Stromal cell of bone marrow (primary cell): ENCODE measurements at regions not wholly inside any gene's neighbourhood (a gene's known extent, or its start where the extent isn't known, plus 50 kb on each side); places are given as distances from the start of the nearest gene placed in this dataset.
"Not testable (repeated sequence)": the region's sequence is repeated elsewhere in the genome, so short reads cannot be mapped to it uniquely, and the experiment has no call there.

Source experiments
- DNase-seq: peaks from one replicate; pipeline ENCODE4 v3.0.0-alpha.2; 2012; ENCODE audit warnings: low read depth

DNA sequence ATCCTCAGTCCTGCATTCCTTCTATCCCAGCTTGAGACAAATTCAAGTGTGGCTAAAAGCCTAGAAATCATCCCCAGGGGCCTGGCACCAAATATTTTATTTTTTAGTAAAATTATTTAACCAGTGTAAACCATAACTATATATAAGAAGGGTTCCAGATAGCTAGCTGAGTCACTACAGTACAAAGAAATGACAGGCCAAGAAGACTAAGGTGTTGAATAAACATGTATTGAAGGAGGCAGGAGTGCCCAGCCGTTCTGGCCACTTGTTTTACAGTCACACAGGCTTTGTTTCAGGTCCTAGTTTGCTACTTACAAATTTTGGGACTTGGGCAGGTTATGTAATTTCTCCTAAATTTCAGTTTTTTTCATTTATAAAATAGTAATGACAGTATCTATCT, 225.9 kb upstream of the PITX2 start:
- DNase-seq = no peak

DNA sequence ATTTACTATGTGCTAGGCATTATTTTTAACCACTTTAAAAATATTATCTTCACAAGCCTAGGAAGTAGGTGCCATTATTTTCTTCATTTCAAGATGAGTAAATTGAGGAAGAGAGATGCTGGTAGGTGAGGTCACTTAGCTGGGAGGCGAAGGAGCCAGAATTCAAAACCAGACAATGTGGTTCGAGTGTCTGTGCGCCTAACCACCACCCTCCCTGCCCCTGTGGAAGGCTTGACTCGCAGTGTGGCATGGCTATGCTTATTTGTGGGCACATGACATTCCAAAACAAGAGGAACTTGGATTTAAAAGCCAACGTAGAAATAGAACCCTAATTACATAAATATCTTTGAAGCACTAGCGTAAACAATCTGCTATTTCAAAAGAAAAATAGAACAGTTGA, 226.6 kb upstream of the PITX2 start:
- DNase-seq = no peak

DNA sequence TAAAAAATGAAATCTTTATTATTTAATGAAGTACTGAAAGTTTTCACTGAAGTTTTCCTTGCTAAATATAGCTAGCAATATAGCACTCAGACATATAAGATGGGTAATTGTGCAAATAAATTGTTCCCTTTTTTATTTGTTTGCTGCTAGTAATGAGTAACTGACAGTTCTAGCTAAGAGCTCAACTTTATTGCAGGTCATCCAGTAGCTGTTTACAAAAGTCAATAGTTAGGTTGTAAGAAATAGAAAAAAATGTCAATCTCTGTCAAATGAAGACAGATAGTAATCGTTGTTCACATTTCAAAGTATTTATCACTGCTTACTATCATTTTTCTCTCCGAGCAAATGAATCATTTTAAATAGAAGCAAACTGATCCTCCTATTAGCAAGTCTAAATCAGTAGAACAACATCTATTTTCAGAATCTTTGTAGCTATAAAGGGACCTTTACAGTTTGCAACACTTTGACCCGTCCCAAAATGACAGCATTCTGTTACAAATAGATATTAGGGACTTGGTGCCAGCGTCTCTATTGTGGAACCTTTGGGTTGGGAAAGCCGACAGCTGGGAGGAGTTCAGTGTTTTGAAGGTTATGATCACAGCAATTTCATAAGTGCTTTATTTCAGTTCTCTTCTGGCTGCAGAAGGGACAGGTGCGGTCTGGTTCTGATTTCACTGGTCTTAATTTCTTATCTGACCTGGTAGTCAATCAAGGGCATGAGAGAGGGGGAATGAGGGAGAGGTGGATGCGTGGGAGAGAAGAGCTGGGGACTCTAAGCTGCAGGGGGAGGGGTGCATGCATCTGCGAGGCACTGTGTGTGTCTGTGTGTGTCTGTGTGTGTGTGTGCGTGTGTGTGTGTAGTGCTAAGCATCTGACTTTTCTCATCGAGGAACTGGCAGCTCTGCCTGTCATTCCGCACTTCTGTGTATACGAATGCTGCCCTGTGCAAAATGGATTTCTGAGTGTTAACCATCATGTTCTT, 227.9 kb upstream of the PITX2 start:
- DNase-seq = no peak

DNA sequence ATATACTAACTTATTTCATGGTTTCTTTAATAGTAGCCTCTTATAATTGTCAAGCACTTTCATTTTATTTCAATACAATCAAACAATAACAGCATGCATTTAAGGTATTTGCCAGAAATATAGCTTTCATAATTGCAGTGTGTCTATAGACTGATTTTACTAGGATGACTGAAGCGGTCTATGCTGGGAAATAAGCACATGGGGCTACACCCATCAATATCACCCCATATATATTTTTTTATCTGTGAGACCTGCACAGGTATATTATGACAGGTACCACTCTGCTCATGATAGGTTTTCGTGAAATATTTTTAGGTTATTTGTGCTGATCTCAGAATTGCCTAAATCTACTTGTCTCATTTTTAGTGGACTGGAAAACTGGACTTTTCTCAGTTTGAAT, 229.1 kb upstream of the PITX2 start:
- no peak for DNase-seq

DNA sequence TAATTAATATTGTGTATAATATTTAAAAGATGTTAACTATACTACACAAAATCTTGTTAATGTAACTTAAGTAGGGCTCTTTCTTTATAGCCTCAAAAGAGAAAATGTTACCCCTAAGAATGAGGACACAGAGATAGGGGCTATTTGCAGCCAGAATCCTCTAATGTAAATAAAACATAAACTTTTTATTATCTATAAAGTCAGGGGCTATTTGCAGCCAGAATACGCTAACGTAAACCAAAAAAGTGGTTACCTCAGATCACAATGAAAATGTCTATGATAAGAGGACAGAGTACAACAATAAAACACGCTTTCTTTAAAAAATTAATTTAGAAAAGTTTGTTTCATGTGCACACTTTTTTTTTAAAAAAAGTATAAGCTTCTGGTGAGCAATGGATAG, 229.9 kb upstream of the PITX2 start:
- no peak for DNase-seq

DNA sequence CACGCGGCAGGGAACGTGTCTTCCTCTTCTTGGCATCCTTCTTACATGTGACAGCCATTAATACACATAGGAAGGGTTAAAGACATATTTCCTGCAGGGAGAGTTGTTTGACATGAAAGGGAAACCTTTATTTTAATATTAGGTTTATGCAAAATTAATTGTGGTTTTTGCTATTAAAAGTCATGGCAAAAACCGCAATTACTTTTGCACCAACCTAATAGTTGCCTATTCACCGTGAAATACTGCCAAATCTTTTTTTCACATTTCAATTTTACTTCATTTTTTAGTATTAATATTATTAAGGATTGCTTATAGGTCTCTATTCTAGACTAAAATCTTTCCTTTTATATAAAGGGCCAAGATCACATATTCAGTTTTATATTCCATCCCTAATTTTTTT, 230.4 kb upstream of the PITX2 start:
- no peak for DNase-seq

DNA sequence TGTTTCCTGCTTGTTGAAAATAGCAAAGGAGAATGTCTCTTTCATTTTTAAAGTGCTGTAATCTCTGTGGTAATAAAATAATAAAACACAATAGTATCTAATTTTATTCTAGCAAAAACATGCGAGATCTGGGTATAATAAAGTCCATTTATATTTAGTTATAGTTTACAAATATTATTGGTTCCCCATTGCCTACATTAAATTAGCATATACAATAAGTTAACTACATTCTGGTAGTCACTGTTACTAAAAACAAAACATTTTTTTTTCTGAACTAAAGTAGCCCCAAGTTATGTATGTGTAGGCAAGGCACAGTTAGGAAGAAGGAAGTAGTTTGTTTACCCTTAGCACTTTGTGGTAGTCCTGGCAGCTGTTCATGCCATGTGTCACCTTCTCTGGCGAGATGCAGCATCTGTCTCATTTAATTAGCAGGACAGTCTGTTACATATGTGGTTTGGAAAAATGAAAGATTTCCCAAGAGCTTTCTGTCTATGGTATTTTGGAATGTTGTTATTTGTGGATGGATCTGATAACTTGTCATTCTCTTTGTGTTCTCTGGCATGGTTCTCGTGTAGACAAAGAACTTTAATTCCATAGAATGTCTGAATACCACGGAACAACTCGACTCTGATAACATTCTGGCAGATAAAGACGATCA, 231.3 kb upstream of the PITX2 start:
- peak; percentile 77 for DNase-seq

DNA sequence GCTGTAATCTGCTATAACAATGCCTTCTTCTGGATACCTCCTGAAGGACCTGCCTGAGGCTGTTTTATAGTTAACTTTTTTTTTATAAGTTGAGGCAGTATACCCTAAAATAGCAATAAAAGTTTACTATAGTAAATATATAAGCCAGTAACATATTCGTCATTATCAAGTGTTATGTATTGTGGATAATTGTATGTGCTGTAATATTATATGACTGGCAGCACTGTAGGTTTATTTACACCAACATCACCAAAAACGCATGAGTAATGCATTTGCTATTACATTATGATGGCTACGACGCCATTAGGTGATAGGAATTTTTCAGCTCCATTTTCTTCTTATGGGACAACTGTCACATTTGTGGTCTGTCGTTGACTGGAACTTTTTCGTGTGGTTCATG, 237.2 kb upstream of the PITX2 start:
- DNase-seq = no peak

DNA sequence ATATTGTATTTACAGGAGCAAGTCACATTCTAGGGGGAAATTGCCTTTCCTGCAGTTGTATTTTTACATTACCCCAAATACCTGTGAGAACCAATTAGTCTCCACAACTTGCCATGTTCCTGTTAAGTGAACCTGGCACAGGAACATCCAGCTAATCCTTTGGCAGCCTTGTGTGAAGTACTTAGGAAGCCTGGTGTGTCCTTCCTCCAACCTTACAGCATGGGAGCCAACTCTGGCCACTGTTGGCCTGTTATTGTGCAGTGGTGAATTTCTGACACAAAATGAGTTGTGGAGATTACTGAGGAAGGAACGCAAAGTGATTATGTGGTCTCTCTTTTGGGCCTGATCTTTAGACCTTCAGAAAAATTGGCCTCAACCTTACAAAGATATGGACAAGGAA, 238.0 kb upstream of the PITX2 start:
- no peak for DNase-seq

DNA sequence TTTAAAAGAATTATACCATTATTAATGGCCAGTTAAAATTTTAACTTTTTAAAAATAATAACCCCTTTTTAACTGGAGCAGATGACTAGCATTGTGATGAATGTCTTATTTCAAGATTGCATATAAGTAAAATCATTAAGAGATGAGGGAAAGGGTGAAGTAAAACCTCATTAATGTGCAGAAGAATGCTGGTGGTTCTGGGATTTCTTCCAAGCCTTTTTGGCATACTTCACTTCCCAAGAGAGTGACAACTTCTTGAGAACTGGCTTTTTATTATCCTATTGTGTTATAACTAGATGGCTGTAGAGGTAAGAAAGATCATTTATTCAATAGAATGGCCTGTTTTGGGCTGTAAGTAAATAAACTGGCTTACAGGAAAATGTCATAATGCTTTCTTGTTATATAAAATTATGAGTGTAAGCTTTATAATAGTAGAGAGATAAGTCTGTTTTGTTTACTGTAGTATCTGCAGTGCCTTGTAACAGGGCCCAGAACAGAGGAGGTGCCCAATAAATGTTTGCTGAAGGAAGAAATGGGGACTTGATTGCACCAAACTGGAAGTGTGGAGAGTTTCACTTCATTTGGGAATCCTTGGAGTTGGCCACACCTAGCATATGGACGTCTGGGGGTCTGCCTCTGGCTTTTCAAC, 242.9 kb upstream of the PITX2 start:
- DNase-seq = peak; percentile 67

DNA sequence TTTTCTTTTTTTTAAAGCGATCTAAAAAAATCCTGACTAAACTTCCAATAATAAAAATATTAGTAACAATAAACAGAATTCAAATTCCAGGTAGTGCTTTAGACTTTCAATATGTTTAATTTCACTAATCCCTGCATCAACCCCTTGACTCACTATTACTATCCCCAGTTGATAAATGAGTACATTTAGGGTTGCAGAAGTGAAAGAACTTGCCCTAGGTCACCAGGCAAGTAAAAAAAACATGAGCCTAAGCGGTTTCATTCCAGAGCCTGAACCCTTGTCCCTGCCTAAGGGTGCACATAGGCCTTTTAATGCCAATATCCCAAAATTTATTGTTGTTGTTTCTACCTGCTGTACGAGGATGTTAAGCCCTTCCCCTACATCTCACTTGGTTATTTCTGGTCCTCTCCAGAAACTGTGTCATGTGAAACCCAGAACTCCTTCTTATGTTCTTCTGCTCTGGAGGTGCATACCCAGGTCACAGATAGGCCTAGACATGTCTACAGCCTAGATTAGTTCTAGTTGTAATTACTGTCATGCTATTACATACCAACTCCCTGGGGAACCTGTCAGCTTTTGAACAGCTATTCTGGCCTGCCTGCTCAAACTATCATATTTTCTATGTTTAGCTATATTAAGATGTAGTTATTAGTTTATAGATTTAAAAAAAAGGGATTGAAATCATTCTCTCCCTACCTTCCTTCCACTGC, 244.5 kb upstream of the PITX2 start:
- DNase-seq = no peak

DNA sequence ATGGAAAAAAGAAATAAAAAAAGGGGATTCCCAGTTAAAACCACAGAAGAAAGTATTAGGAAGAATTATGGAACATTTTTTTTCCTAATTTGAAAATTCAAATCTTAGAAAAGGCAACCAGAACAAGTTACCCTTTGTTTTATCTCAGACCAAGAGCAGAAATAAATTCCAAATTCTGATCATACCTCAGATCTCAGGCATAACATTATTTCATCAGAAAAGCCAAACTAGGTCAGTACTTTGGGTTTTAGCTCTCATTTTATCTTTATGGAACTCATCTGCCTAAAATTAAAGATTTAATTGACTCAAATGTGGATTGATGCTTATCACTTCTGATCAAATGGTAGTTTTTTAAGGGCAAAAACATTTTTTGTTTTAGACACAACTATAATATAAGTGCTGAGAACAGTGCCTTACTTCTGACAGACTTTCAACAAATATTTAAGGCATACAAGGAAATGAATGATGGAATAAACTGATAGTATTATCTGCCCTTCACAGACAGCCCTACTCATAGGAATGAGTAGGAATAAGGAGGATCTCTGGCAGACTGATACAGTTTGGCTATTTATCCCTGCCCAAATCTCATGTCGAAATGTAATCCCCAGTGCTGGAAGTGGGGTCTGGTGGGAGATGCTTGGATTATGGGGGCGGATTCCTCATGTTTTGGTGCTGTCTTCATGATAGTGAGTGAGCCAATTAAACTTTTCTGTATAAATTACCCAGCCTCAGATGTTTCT, 245.3 kb upstream of the PITX2 start:
- no peak for DNase-seq

DNA sequence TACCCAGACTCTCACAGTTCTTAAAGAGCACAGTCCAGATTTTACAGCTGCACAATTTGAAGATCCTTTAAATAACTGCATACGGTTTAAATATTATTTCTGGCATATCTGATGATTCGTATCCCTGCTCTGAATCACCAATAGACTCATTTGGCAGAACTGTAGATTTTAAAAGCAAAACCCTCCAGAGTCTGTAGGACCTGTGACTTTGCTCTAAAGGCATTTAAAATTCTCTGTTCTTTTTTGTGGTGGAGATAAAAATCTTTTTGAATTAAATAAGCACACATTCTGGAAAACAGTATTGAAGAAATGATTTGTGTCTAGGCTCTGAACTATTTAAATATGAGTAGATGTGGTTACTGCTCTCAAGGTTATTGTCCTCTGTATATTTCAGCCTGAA, 246.2 kb upstream of the PITX2 start:
- peak; percentile 83 for DNase-seq

DNA sequence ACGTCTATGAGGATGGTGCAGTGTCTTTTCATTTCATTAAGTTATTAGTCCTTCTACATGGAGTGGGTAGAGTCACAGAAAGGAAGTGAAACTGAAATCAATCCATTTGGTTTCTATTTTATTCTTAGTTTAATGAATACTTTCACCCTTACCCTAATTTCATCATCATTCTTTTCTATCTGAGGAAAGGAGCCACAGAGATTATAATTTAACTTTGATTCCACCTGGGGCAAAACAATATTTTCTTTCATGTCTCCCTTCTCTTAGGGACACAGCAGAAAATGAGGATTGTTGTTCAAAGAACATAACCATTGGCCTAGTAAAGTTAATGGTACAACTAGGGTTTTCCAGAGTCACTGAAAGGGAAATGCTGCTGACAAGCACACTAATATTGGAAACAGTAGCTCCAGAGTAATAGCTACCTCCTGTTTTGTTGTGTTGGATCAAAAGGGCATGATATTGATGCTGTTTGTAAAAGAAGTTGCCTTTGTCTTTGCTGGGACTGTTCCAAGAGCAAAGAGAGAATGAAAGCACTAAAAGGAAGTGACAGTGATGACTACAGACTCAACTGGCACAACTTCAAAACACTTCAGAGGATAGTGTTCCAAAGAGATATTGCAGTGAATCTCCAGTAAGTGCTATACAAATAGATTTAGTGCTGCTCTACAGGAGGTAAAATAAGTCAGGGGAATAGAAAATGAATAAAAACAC, 247.1 kb upstream of the PITX2 start:
- no peak for DNase-seq

DNA sequence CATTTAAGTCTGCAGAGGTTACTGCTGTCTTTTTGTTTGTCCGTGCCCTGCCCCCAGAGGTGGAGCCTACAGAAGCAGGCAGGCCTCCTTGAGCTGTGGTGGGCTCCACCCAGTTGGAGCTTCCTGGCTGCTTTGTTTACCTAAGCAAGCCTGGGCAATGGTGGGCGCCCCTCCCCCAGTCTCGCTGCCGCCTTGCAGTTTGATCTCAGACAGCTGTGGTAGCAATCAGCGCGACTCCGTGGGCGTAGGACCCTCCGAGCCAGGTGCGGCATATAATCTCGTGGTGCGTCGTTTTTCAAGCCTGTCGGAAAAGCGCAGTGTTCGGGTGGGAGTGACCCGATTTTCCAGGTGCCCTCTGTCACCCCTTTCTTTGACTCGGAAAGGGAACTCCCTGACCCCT, 253.3 kb upstream of the PITX2 start:
- DNase-seq = not testable (repeated sequence)

DNA sequence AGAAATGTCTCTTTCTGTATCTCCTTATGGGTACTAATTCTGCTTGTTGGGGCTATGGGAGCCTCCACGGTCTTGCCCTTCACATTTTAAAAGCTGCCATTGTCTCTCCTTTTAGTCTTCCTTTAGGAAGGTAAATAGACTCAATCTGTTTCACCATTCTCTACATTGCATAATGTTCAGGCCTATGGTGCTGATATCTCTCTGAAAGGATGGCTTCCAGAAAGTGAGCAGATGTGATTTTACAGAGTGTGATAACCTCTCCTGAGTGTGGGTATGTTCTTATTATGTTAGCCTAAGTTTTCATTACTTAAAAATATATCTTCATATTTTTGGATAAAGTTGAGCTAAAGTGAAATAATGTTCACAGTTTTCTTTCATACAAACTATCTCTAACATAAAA, 254.0 kb upstream of the PITX2 start:
- no peak for DNase-seq

DNA sequence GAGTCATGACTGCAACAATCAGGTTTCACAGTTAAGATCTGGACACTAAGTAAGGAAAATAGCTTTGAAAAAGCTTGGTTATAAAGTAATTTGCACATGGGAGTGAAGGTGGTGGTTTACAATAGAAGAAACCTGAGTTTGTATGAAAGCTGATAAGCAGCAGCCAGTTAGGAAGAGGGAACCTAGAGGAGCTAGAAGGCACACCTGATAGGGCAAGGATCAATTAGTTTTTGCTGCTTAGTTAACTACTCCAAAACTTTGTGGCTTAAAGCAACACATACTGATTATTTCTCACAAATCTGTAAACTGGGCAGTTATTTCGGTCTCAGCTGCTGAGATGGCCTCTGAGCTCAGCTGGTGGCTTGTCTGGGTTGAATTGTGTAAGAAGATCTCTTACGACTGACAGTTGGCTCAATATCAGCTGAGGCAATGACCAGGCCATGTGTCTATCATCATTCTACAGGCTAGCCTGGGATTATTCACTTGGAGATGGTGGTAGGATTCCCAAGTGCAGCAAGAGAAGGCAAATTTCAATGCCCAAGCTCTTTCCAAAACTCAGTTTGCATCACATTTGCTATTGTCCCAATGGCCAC, 255.0 kb upstream of the PITX2 start:
- DNase-seq = no peak

DNA sequence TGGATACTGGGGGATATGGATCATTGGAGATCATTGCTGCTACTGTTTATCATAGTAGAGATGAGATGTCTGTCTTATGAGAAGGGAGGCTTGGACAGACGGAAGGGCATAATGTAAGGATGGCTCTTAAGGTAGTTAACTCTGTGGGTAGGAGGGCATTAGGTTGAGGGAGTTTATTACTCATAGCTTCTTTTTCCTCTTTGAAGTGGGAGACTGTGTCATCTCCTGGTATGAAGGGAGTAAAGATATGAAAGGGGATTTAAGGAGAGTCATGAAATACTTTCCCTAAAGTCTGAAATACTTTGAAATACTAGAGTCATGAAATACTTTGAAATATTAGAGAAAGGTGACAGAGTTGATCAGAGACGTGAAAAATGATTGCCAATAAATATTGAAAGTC, 255.5 kb upstream of the PITX2 start:
- no peak for DNase-seq

DNA sequence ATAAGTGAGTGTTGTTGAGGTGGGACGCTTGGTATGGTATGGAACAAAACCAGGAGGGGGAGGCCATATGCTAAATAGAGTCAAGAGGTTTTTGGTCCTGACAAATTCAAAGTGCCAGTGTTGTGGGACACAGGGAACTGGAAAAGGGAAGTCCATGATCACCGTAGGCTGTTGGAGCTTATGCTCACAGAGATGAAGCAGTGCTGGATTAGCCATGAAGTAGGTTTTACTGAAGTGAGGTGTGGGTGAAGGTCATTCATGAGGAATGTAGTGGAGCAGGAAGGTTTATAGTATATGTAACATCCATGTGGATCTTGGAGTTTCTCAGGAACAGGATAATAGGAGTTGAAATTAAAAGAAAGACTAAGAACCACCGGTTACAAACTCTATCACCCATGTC, 256.1 kb upstream of the PITX2 start:
- no peak for DNase-seq

DNA sequence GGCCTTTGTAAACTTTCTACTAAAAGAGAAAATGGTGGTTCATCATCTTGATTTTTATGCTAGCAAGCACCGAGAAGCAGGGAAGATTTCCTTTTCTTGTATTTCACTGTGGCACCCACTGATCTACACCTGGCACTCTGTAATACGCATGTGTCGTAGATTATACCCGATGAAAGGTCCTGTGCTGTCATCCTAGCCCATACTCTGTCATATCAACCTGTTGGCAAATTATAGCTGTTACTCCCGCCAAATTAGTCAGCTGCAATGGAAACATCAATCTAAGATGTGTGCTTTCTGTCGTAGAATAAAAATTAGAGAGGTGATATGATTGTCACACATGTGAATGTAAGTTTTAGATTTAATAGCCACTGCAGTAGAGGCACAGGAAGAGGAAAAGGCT, 263.4 kb upstream of the PITX2 start:
- no peak for DNase-seq

DNA sequence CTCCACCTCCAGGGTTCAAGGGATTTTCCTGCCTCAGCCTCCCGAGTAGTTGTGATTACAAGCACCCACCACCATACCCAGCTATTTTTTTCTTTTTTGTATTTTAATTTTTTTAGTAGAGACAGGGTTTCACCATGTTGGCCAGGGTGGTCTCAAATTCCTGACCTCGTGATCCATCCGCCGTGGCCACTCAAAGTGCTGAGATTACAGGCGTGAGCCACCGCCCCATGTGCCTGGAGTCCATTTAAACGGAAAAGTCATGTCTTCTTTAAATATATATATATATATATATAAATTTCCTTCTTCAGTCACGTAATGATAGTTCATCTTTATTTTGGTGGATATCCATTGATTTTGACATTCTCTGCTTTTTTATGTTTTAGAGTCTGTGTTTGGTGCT, 264.0 kb upstream of the PITX2 start:
- DNase-seq = no peak
